GM04503 (cell line): ENCODE measurements at regions not wholly inside any gene's neighbourhood (a gene's known extent, or its start where the extent isn't known, plus 50 kb on each side); places are given as distances from the start of the nearest gene placed in this dataset.

Experiments used
- DNase-seq: peaks from one replicate; pipeline ENCODE4 v3.0.0-alpha.2; 2012; ENCODE audit warnings: low read depth

GRCh38 chr16:5850632-5851392 lies 753.2 kb upstream of the EEF2KMT start:
- DNase-seq, result no peak

DNA sequence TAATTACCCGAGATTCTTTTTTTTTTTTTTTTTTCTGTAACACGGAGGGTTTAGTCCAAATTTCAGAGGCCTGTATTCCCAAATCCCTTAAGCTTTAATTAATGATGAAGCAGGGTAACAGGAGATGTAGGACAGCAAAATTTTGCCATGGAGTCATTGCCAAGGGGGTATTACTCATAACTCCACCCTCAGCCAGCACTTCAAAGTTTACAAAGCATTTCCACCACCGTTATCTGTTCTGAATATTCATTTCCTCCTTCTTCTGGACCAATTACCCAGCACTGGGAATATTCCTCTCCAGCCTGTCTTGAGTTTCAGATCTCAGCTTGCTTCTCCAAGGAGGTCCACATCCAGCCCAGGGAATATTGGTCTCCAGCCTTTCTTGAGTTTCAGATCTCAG lies 747.5 kb upstream of the EEF2KMT start:
- DNase-seq, result no peak

GRCh38 chr16:5841974-5842373 lies 744.4 kb upstream of the EEF2KMT start:
- no peak for DNase-seq

DNA sequence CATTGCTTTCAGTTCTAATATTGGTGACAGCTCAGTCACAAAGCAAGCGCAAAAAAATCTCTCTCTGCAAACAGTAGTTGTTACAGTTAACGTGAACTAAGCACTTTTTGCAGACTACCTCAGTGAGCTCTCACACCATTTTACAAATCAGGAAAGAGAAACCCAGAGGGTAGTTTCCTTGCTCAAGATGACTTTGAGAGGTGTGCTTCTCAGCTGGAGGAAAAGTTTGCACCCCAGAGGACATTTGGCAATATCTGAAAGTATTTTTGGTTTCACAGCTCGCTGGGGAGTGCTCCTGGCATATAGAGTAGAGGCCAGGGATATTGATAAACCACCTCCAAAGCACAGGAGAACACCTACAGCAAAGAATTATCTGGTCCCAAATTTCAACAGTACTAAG lies 741.1 kb upstream of the EEF2KMT start:
- DNase-seq, result no peak

GRCh38 chr16:5838071-5838470 lies 740.5 kb upstream of the EEF2KMT start:
- no peak for DNase-seq

GRCh38 chr16:5837007-5837670 lies 739.5 kb upstream of the EEF2KMT start:
- no peak for DNase-seq

DNA sequence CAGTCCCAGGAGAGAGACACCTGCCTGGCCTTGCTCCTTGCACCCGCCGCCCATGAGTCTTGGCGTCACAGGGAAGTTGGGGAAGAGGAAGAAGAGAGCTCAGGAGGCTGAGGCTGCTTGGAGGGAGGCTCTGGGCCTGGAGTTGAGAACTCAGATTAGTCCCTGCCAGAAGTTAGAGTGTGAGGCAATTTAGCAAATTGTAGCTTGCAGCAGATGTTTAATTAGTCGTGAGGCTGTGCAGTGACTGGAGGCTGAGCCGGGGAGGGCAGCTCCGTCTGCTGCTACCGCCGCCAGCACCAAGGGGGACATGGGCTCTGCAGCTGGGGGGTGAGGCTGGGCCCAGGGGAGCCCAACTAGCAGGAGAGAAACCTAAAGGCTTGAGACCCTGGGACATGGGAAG lies 738.3 kb upstream of the EEF2KMT start:
- DNase-seq, result no peak

DNA sequence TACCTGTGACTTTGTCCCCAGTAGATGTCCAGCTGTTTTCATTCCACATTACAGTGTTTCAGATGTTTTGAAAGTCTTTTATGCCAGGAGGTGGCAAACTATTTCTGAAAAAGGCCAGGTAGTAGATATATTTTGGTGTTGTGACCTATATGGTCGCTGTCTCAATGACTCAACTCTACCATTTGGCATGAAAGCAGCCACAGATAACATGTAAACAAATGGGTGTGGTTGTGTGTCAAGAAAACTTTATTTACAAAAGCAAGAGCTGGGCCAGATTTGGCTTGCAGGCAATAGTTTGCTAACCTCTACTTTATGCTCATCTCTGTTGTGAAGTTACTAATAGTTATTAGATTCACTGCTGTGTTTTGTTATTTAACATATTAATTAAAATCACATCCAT lies 728.7 kb upstream of the EEF2KMT start:
- DNase-seq, result no peak

DNA sequence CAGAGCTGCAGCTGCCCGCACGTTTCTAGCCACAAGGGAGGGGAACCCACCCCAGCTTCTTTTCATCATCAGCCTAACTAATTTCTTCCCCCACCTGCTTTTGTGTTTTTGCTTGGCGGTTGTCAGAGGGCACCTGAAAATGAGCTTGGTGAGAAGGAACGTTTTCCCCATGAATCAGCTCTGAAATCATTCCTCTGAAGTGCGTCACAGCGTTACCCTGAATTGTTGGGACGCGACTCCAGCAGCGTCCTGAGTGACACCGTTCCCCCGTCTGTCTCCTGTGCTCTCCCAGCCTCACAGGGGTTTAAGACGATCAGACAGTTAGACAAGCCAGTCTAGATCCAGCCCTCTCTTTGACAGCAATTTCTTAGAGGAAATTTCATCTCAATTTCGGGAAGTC lies 722.9 kb upstream of the EEF2KMT start:
- no peak for DNase-seq

DNA sequence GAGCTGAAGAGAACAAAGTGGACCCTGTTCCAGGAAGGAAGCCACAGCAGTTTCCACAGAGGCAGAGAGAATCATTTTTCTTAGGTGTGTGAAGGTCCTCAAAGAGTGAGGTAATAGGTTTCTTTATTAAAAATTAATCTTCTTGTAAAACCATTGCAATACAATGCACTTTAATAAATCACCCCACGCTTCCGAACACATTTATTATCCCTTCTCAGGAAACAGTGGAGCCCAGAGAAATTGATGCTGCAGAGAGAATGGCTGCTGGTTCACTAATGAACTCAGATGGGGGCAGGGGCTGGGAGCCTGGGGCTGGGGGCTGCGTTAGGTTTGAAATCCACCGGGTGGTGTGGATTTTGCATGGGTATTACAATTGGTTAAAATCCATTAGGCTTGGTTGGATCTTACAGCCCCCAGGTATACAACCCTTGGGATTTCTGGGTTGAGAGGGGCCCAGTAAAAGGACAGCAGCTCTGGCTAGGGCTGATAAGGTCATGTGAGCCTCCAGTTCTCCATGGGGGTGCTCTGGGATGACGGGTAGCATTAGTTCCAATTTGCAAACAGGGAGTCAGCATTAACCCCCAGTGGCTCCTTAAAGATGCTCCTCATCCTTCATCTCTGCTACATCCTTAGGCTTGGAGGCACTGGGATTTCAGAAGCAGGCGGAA lies 718.1 kb upstream of the EEF2KMT start:
- DNase-seq, result no peak

GRCh38 chr16:5801396-5801795 lies 703.8 kb upstream of the EEF2KMT start:
- no peak for DNase-seq

- DNase-seq, result no peak
Observed at GRCh38 chr16:5793556-5793955, 696.0 kb upstream of the EEF2KMT start.

GRCh38 chr16:5791011-5791657 lies 693.5 kb upstream of the EEF2KMT start:
- no peak for DNase-seq

GRCh38 chr16:5790512-5790911 lies 692.9 kb upstream of the EEF2KMT start:
- DNase-seq, result no peak

GRCh38 chr16:5789033-5789432 lies 691.4 kb upstream of the EEF2KMT start:
- DNase-seq, result no peak

DNA sequence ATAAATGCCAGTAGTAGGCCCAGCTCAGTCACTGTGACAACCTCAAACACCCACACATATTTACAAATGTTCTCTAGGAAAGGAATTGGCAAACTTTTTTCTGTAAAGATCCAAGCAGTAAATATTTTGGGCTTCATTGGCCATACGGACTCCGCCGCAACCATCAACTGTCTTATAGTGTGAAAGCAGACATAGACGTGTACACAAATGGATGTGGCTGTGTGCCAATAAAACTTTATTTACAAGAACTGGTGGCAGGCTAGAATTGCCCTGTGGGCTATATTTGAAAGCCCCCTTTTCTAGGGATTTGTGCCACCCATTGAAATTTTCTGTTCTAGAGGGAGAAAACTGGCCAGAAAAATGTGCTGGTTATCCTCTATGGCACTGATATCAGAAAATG lies 683.8 kb upstream of the EEF2KMT start:
- no peak for DNase-seq

DNA sequence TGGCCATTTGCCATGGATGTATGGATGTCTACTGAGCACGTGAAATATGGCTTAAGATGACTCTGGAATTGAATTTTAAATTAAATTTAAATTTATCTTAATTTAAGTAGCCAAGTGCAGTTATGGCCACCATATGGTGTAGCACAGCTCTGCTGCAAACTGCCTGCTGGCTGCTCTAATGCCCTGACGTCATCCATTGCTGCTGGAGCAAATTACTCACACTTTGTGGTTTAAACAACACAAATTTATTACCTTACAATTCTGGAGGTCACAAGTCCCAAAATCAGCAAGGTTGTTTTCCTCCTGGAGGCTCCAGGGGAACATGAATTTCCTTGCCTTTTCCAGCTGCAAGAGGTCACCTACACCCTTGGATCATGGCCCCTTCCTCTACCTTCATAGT lies 679.3 kb upstream of the EEF2KMT start:
- DNase-seq, result no peak

- DNase-seq, result no peak
Observed at GRCh38 chr16:5775916-5776315, 678.3 kb upstream of the EEF2KMT start.

DNA sequence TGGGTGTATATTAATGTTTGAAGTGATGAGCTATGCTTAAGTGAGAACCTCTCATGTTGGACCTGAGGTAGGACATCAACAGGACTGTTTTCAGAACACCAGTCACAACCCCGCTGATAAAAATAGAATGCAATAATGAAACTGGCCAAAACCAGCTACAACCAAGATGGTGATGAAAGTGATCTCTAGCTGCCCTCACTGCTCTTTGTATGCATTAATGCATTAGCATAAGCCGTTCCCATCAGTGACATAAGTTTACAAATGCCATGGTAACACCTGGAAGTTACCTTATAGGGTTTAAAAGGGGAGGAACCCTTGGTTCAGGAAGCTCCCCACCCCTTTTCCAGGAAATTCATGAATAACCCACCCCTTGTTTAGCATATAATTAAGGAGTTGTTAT lies 672.5 kb upstream of the EEF2KMT start:
- DNase-seq, result no peak

DNA sequence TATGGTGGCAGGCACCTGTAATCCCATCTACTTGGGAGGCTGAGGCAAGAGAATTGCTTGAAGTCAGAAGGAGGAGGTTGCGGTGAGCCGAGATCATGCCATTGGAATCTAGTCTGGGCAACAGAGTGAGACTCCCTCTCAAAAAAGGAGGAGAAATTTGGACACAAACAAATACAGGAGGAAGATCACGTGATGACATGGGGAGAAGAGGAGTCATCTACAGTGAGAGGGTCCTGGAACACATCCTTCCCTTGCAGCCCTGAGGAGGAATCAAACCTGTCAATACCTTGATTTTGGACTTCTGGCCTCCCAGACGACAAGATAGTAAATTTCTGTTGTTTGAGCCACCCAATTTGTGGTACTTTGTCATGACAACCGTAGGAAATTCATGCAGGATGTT lies 671.9 kb upstream of the EEF2KMT start:
- DNase-seq, result no peak

DNA sequence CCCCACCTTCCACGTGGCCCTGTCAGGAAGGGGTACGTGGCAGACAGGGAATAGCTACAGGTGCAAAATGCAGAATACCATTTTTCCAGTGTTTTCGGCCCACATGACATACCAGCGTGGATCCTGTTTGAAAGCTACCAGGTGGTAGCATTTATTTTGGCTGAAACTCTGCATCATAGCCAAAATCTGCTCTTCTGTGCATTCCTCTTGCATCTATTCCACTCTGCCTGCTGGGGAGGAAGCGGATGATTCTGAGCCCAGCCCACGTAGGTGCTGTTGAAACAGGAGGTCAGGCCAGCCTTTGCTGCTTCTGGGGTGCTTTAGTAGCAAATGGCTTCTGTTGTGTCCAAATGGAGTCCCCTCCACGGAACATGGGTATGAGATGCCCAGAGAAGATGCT lies 670.9 kb upstream of the EEF2KMT start:
- no peak for DNase-seq

DNA sequence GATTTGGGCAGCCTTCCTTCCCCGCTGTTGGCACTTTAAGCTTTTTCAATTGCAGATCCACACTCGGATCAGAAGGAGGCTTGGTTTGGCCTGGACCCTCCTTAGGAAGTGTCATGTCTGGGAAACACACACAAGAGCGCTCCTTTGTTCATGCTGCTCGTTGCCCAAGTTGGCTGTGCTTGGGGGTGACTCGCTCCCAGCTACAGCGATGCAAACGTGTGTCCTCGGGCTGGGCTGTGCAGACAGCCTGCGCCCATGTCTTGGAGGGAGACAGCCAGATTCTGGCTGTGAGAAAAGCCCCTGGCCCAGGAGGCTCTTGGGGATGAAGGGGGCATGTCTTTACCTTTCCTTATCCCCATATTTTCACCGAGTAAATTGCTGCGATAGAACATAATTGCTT lies 665.6 kb upstream of the EEF2KMT start:
- no peak for DNase-seq

GRCh38 chr16:5762362-5762761 lies 664.8 kb upstream of the EEF2KMT start:
- DNase-seq, result no peak
